Stimulated activated CD8-positive, alpha-beta memory T cell treated with anti-CD3 and anti-CD28 coated beads, Interleukin-4, amount 100 ng/mL, for 48 hours (primary cell): ENCODE measurements at regions not wholly inside any gene's neighbourhood (a gene's known extent, or its start where the extent isn't known, plus 50 kb on each side); places are given as distances from the start of the nearest gene placed in this dataset.
"Not testable (repeated sequence)": the region's sequence is repeated elsewhere in the genome, so short reads cannot be mapped to it uniquely, and the experiment has no call there.

ENCODE experiments used
- DNase-seq: peaks from one replicate; pipeline ENCODE4 v3.0.0-alpha.2; 2020

GRCh38 chr4:9110700-9111099 lies 59.5 kb upstream of the FAM90A26 start:
- DNase-seq: not testable (repeated sequence)

- not testable (repeated sequence) for DNase-seq
These were observed 67.1 kb upstream of the FAM90A26 start for GRCh38 chr4:9103148-9103524.

- DNase-seq: not testable (repeated sequence)
These were observed 67.6 kb upstream of the FAM90A26 start for GRCh38 chr4:9102471-9103147.

DNA sequence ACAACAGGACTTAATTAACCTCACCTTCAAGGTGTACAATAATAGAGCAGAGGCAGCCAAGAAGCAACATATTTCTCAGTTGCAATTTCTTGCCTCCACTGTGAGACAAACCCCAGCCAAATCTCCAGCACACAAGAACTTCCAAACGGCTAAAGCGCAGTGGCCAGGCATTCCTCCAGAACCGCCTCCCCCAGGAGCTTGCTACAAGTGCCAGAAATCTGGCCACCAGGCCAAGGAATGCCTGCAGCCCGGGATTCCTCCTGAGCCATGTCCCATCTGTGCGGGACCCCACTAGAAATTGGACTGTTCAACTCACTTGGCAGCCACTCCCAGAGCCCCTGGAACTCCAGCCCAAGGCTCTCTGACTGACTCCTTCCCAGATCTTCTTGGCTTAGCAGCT lies 73.9 kb upstream of the FAM90A26 start:
- DNase-seq: not testable (repeated sequence)

DNA sequence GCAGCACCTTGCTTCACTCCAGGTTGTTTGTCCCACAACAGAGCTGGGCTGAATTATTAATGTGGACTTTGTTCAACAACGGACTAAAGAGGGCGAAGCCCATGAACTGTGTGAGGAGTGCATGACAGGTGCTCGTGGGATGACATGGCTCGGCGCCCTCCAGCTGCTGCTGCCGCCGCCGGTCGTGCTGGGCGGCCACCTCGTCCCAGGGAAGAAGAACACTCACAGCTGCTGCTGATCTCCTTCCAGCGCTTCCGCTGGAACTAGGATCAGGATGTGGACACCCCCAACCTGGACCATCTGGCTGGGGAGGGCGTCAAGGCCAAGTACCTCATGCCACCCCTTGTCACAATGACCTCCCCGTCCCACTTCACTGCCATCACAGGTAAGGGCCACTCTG lies 91.4 kb upstream of the FAM90A26 start:
- DNase-seq: not testable (repeated sequence)

DNA sequence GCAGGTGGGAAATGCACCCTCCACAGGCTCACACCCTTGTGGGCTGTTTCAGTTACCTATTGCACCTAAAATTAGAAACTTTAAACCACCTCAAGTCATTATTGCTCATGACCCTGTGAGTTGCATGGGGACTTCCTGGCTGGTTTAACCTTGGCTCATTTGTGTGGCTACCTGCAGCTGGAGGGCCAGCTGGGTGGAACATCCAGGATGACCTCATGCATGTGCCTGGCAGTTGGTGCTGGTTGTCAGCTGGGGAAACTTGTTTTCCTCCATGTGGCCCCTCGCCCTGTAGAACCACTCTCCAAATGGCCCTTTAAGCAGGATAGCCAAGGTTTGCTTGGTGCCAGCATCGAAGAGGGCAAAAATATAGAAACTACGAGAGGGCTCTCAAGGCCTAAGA lies 93.2 kb upstream of the FAM90A26 start:
- DNase-seq: not testable (repeated sequence)

DNA sequence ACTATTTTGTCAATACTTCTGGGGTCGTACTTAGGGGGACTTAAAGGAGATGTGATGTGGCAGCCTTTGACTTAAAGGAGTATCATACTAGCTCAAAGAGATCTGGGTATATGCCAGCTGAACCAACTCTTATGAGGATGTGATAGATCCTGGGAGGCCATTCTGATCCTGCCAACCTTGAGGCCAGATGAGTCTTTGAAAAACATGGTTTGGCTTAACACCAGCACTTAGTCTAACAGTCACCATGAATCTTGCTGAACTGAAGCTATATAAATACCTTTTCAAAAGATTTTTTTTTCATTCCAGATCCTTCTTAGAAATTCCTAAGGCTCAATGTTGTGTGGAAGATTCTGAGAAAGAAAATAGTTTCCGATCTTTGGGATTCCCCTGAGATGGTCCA lies 93.7 kb upstream of the FAM90A26 start:
- DNase-seq: not testable (repeated sequence)

GRCh38 chr4:9073371-9073770 lies 96.8 kb upstream of the FAM90A26 start:
- DNase-seq: not testable (repeated sequence)

GRCh38 chr4:9072521-9073220 lies 97.5 kb upstream of the FAM90A26 start:
- DNase-seq: not testable (repeated sequence)

- DNase-seq: not testable (repeated sequence)
These were observed 102.3 kb upstream of the FAM90A26 start for GRCh38 chr4:9067923-9068322.

DNA sequence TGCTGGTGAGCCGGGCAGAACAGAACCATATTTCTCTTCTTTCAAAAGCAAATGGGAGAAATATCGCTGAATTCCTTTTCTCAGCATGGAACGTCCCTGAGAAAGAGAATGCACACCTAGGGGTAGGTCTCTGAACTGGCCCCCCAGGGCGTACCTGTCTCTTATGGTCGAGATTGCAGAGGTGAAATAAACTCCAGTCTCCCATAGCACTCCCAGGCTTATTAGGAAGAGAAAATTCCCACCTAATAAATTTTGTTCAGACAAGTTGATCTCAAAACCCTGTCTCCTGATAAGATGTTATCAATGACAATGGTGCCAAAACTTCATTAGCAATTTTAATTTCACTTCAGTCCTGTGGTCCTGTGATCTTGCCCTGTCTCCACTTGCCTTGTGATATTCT lies 106.6 kb upstream of the FAM90A26 start:
- not testable (repeated sequence) for DNase-seq

DNA sequence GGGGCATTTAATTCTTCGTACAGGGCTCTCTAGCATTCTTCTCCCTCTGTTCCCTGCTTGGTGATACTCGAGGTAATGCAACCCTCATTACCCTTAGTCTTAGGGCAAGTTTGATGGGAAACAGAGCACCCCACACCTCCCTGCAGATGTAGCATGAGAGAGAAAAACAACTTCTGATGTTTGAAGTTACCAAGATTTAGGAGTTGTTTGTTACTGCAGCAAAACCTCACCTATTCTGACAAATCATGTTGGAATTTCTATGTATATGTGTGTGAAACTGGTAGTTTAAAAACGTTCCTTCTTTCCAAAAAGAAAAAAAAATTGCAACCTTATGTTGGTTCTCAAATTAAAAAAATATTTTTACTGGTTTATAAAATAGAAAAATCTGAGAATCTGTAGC lies 145.3 kb upstream of the FAM90A26 start:
- DNase-seq: not testable (repeated sequence)

GRCh38 chr4:9009792-9010191 lies 138.2 kb upstream of the HMX1 start:
- DNase-seq: not testable (repeated sequence)

GRCh38 chr4:9008407-9008806 lies 136.8 kb upstream of the HMX1 start:
- not testable (repeated sequence) for DNase-seq

GRCh38 chr4:9001153-9001552 lies 129.5 kb upstream of the HMX1 start:
- DNase-seq: not testable (repeated sequence)

DNA sequence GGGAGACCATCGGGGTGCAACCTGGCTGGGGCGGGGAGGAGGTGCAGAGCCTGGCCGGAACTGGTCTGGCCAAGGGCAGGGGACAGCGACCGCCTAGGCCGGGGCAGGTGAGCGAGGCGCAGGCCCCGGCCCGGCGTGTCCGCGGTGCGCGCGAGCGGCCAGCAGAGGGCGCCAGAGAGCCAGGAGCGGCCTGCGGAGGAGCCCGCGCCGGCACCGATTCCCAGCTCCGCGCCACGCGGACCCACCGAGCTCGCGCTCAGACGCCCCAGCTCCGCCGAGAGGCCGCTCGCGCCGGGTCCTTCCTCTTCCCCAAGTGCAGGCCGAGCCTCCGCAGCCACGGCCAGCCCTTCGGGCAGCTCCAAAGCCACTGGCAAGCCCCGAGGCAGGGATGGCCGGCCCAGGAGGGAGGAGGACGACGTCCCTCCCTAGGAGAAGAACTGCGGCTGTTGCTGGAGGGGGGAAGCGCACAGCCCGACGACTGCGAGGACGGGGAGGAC lies 128.9 kb upstream of the HMX1 start:
- DNase-seq: peak; percentile 70

GRCh38 chr4:8992981-8993380 lies 121.3 kb upstream of the HMX1 start:
- not testable (repeated sequence) for DNase-seq

DNA sequence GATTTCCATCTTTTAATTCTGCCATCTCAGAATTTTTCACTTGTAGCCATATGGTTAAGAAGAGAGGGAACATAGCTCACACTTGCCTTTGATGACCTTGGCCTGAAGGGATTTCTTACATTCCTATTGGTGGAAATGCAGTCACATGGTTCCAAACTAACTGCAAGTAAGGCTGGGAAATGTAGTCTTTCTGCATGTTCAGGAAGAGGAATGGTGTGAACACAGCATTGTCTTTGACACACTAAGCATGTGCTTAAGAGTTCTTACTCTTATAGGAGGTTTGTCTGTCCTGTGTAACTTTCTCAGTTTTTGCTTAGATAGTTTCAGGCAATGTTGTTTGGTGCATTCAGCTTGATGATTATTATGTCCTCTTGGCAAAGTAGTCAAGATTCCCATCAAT lies 119.8 kb upstream of the HMX1 start:
- DNase-seq: not testable (repeated sequence)

GRCh38 chr4:8990341-8990740 lies 118.7 kb upstream of the HMX1 start:
- not testable (repeated sequence) for DNase-seq

DNA sequence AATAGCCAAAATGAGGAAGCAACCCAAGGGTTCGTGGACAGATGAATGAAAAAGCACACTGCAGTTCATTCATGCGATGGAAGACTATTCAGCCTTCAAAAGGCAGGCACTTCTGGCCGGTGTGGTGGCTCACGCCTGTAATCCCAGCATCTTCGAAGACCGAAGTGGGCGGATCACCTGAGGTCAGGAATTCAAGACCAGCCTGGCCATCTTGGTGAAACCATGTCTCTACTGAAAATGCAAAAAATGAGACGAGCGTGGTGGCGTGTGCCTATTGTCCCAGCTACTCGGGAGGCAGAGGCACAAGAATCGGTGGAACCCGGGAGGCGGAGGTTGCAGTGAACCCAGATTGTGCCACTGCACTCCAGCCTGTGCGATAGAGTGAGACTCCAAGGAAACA lies 114.1 kb upstream of the HMX1 start:
- not testable (repeated sequence) for DNase-seq

DNA sequence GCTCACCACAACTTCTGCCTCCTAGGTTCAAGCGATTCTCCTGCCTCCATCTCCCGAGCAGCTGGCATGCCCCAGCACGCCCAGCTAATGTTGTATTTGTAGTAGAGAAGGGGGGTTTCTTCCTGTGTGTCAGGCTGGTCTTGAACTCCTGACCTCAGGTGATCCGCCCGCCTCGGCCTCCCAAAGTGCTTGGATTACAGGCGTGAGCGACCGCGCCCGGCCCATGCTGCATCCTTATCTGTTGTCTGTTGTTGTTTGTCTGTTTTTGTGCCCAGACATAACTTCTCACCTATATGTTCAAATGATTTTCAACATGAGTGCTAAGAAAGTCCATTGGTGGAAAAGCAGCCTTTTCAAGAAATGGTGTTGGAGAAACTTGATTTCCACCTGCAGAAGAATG lies 113.0 kb upstream of the HMX1 start:
- DNase-seq: not testable (repeated sequence)

DNA sequence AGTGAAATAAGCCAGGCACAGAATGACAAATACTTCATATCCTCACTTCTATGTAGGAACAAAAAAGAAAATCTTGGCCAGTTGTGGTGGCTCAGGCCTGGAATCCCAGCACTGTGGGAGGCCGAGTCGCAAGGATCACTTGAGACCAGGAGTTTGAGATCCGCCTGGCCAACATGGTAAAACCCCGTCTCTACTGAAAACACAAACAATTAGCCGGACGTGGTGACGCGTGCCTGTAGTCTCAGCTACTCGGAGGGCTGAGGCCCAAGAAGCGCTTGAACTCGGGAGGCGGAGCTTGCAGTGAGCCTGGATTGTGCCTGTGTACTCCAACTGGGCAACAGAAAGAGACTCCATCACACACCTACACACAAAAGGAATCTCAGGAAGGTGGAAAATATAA lies 112.3 kb upstream of the HMX1 start:
- not testable (repeated sequence) for DNase-seq

DNA sequence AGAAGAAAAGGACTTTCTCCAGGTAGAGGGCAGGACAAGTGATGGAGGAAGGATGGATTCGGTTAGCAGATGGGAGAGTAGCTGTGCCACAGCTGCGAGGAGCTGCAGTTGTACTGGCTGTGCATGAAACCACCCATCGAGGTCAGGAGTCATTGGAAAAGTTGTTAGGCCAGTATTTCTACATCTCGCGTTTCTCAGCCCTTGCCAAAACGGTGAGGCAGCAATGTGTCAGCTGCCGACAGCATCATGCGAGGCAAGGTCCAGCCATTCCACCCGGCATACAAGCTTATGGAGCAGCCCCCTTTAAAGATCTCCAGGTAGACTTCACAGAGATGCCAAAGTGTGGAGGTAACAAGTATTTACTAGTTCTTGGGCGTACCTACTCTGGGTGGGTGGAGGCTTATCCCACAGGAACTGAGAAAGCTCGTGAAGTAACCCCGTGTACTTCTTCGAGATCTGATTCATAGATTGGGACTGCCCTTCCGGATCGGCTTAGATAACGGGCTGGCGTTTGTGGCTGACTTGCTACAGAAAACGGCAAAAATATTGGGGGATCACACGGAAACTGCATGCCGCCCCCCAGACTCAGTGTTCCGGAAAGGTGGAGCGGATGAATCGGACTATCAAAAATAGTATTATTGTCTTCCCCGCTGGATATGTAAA lies 105.0 kb upstream of the HMX1 start:
- not testable (repeated sequence) for DNase-seq

GRCh38 chr4:8972635-8973034 lies 101.0 kb upstream of the HMX1 start:
- not testable (repeated sequence) for DNase-seq
